ENCODE measurements at regions not wholly inside any gene's neighbourhood (a gene's known extent, or its start where the extent isn't known, plus 50 kb on each side); places are given as distances from the start of the nearest gene placed in this dataset.

GRCh38 chr20:48210111-48211027, 425.1 kb upstream of the SULF2 start:
- ATAC-seq: no peak
- TF ChIP-seq SNAI2 (CRISPR knock-in tag; IDR thresholded peaks at IDR 0.05) (no peak), ZNF70 (CRISPR knock-in tag; IDR thresholded peaks at IDR 0.05) (no peak), TSHZ2 (CRISPR knock-in tag; IDR thresholded peaks at IDR 0.05) (no peak), CSRNP3 (CRISPR knock-in tag; IDR thresholded peaks at IDR 0.05) (no peak), ARNTL (CRISPR knock-in tag; IDR thresholded peaks at IDR 0.05; ENCODE audit: borderline replicate concordance, low read depth) (no peak), ESRRG (CRISPR knock-in tag; IDR thresholded peaks at IDR 0.05) (no peak), ZC3H10 (CRISPR knock-in tag; IDR thresholded peaks at IDR 0.05) (no peak), PATZ1 (CRISPR knock-in tag; IDR thresholded peaks at IDR 0.05; ENCODE audit: borderline replicate concordance) (no peak), ZNF565 (CRISPR knock-in tag; conservative IDR thresholded peaks at IDR 0.05; ENCODE audit: low read depth) (no peak), ZFP30 (CRISPR knock-in tag; IDR thresholded peaks at IDR 0.05) (no peak), BACH2 (CRISPR knock-in tag; IDR thresholded peaks at IDR 0.05; ENCODE audit: borderline replicate concordance) (no peak), ZNF8 (CRISPR knock-in tag; IDR thresholded peaks at IDR 0.05) (no peak), TCF4 (CRISPR knock-in tag; IDR thresholded peaks at IDR 0.05; ENCODE audit: borderline replicate concordance) (no peak), OSR1 (CRISPR knock-in tag; IDR thresholded peaks at IDR 0.05) (no peak), CREB5 (CRISPR knock-in tag; IDR thresholded peaks at IDR 0.05; ENCODE audit: low read depth) (no peak), ZFP3 (CRISPR knock-in tag; IDR thresholded peaks at IDR 0.05) (no peak), PPARA (CRISPR knock-in tag; IDR thresholded peaks at IDR 0.05; ENCODE audit: borderline replicate concordance) (no peak)

GRCh38 chr20:48209102-48209501, 423.8 kb upstream of the SULF2 start:
- TF ChIP-seq ARNTL (CRISPR knock-in tag; IDR thresholded peaks at IDR 0.05; ENCODE audit: borderline replicate concordance, low read depth): no peak
- no peak for TF ChIP-seq POU6F1 (CRISPR knock-in tag; IDR thresholded peaks at IDR 0.05; ENCODE audit: borderline replicate concordance, low read depth)
- no peak for TF ChIP-seq ZNF565 (CRISPR knock-in tag; conservative IDR thresholded peaks at IDR 0.05; ENCODE audit: low read depth)
- no peak for TF ChIP-seq OSR1 (CRISPR knock-in tag; IDR thresholded peaks at IDR 0.05)
- TF ChIP-seq ISL1 (CRISPR knock-in tag; IDR thresholded peaks at IDR 0.05): no peak
- TF ChIP-seq CREB5 (CRISPR knock-in tag; IDR thresholded peaks at IDR 0.05; ENCODE audit: low read depth): no peak
- TF ChIP-seq SNAI2 (CRISPR knock-in tag; IDR thresholded peaks at IDR 0.05): no peak
- no peak for TF ChIP-seq PPARA (CRISPR knock-in tag; IDR thresholded peaks at IDR 0.05; ENCODE audit: borderline replicate concordance)
- ATAC-seq: no peak

All from SK-N-SH treated with all-trans-retinoic acid at 6 μM for 48 hours (cell line).